OCI-LY1 (cell line): ENCODE measurements at regions not wholly inside any gene's neighbourhood (a gene's known extent, or its start where the extent isn't known, plus 50 kb on each side); places are given as distances from the start of the nearest gene placed in this dataset.

Experiments used
- H2AFZ ChIP-seq: fragments of 200-600 bp; sonication (generic), shearing (Covaris generic); 2 replicates; pipeline ENCODE4 v1.6.0; 2014; ENCODE audit warnings: antibody characterized with exemption, mild to moderate bottlenecking, low read length
- H3F3A ChIP-seq: fragments of 200-600 bp; sonication (generic), shearing (Covaris generic); 2 replicates; pipeline ENCODE4 v1.6.0; 2014; ENCODE audit warnings: mild to moderate bottlenecking, antibody characterized with exemption, low read length, moderate library complexity; ENCODE audit not compliant: insufficient read depth
- H3K27ac ChIP-seq: fragments of 200-600 bp; sonication (generic); 2 replicates; pipeline ENCODE4 v1.5.1; 2014; ENCODE audit warnings: low read length, mixed run types, mild to moderate bottlenecking, low read depth; ENCODE audit not compliant: poor library complexity, severe bottlenecking
- H3K27me3 ChIP-seq: fragments of 200-600 bp; sonication (generic); 2 replicates; pipeline ENCODE4 v1.6.0; 2014; ENCODE audit warnings: antibody characterized with exemption, mild to moderate bottlenecking, low read length, moderate library complexity; ENCODE audit not compliant: insufficient read depth
- H3K36me3 ChIP-seq: fragments of 200-600 bp; sonication (generic); 2 replicates; pipeline ENCODE4 v1.6.1; 2014; ENCODE audit warnings: mild to moderate bottlenecking, antibody characterized with exemption, low read length, moderate library complexity, mixed read lengths; ENCODE audit not compliant: insufficient read depth
- H3K4me1 ChIP-seq: fragments of 200-600 bp; sonication (generic); 2 replicates; pipeline ENCODE4 v1.5.1; 2014; ENCODE audit warnings: mild to moderate bottlenecking, low read length, moderate library complexity; ENCODE audit not compliant: insufficient read depth, severe bottlenecking
- H3K4me2 ChIP-seq: fragments of 200-600 bp; sonication (generic), shearing (Covaris generic); 2 replicates; pipeline ENCODE4 v1.6.1; 2014; ENCODE audit warnings: low read length
- H3K4me3 ChIP-seq: fragments of 200-600 bp; sonication (generic); 2 replicates; pipeline ENCODE4 v1.5.1; 2014; ENCODE audit warnings: low read length, low read depth, mild to moderate bottlenecking, mixed read lengths; ENCODE audit not compliant: poor library complexity, severe bottlenecking
- H3K79me2 ChIP-seq: fragments of 200-600 bp; shearing (Covaris generic); 2 replicates; pipeline ENCODE4 v1.6.1; 2016; ENCODE audit warnings: mixed run types, low read length, mixed read lengths; ENCODE audit not compliant: insufficient read depth
- H3K9ac ChIP-seq: fragments of 200-600 bp; sonication (generic), shearing (Covaris generic); 2 replicates; pipeline ENCODE4 v1.6.1; 2014; ENCODE audit warnings: mild to moderate bottlenecking, low read length, mixed read lengths
- H3K9me2 ChIP-seq: fragments of 200-600 bp; sonication (generic), shearing (Covaris generic); 2 replicates; pipeline ENCODE4 v1.6.1; 2014; ENCODE audit warnings: low read depth, mild to moderate bottlenecking, low read length, mixed read lengths
- H3K9me3 ChIP-seq: fragments of 200-600 bp; shearing (Covaris generic); 2 replicates; pipeline ENCODE4 v1.6.1; 2014; ENCODE audit warnings: low read length, mixed read lengths
- H4K20me1 ChIP-seq: fragments of 200-600 bp; sonication (generic), shearing (Covaris generic); 2 replicates; pipeline ENCODE4 v1.6.0; 2016; ENCODE audit warnings: mild to moderate bottlenecking, low read length; ENCODE audit not compliant: insufficient read depth
- EZH2 ChIP-seq: fragments of 200-600 bp; sonication (generic), shearing (Covaris generic); IDR thresholded peaks from 2 replicates; pipeline ENCODE4 v1.8.0; 2017; ENCODE audit warnings: borderline replicate concordance, mixed run types, mild to moderate bottlenecking, antibody characterized with exemption, low read length, moderate library complexity, mixed read lengths
- TF ChIP-seq, protein P1 (sequence below): fragments of 200-600 bp; sonication (generic), shearing (Covaris generic); IDR thresholded peaks from 2 replicates; pipeline ENCODE4 v1.5.1; 2017; ENCODE audit warnings: mild to moderate bottlenecking, antibody characterized with exemption, low read length, moderate library complexity, mixed read lengths

DNA sequence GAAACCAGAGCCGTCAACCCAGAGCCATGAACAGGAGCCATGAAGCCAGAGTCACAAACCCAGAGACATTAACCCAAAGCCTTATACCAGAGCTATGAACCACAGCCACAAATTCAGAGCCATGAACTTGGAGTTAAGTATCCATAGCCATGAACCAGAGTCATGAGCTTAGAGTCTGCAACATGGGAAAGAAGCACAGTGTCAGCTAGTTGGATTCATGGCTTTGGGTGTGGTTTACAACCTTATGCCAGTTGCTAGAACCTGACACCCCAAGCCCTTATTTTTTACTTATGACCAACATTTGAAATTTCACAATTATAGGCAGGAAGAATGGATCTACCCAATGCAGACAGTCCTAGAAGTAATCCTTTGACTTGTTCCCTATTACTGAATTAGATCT lies 128.9 kb upstream of the FAM78B start:
- Histone ChIP-seq H3K9me3 (no peaks in the 10 kb centered on the region), H3K27ac (no peak overlapping the region), H3K27me3 (no peaks in the 10 kb centered on the region), H3K4me3 (no peak overlapping the region), H4K20me1 (no peaks in the 10 kb centered on the region), H3K9ac (no peak overlapping the region), H2AFZ (no peak overlapping the region), H3K79me2 (no peaks in the 10 kb centered on the region), H3F3A (no peaks in the 10 kb centered on the region), H3K4me2 (no peak overlapping the region), H3K9me2 (no peaks in the 10 kb centered on the region), H3K36me3 (no peaks in the 10 kb centered on the region), H3K4me1 (no peaks in the 10 kb centered on the region)
- no peak for TF ChIP-seq EZH2
- TF ChIP-seq, protein P1, sequence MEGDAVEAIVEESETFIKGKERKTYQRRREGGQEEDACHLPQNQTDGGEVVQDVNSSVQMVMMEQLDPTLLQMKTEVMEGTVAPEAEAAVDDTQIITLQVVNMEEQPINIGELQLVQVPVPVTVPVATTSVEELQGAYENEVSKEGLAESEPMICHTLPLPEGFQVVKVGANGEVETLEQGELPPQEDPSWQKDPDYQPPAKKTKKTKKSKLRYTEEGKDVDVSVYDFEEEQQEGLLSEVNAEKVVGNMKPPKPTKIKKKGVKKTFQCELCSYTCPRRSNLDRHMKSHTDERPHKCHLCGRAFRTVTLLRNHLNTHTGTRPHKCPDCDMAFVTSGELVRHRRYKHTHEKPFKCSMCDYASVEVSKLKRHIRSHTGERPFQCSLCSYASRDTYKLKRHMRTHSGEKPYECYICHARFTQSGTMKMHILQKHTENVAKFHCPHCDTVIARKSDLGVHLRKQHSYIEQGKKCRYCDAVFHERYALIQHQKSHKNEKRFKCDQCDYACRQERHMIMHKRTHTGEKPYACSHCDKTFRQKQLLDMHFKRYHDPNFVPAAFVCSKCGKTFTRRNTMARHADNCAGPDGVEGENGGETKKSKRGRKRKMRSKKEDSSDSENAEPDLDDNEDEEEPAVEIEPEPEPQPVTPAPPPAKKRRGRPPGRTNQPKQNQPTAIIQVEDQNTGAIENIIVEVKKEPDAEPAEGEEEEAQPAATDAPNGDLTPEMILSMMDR = no peak

DNA sequence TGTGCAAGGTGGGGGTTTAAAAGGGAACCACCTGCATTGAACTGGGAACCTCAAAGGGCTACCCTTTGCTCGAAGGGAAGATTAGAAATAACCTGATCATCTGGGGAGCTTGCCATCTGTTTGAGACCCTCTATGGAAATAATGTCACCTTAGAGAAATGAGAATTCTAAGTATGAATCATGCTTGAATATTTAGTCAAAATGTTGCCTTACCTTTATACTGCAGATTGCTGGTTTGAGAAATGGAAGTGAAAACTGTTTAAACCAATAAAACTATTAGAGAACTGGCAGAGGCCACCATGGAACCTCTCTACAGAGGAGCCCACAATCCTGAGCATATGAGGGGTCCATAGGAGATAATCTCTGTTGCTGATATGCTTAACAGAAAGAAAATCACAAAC lies 131.2 kb upstream of the FAM78B start:
- H3K4me3 ChIP-seq = no peak overlapping the region
- no peak overlapping the region for H2AFZ ChIP-seq
- TF ChIP-seq, protein P1 = no peak
- no peak for TF ChIP-seq EZH2
- no peaks in the 10 kb centered on the region for H3K79me2 ChIP-seq
- no peaks in the 10 kb centered on the region for H3K4me1 ChIP-seq
- no peak overlapping the region for H3K4me2 ChIP-seq
- H3F3A ChIP-seq = no peaks in the 10 kb centered on the region
- no peaks in the 10 kb centered on the region for H3K9me3 ChIP-seq
- H3K9me2 ChIP-seq = no peaks in the 10 kb centered on the region
- 0 out of 2 replicates have a peak, but pooled peaks cover 3% of the 10 kb centered on the region for H3K27me3 ChIP-seq
- no peaks in the 10 kb centered on the region for H3K36me3 ChIP-seq
- no peaks in the 10 kb centered on the region for H4K20me1 ChIP-seq
- no peak overlapping the region for H3K9ac ChIP-seq
- no peak overlapping the region for H3K27ac ChIP-seq

DNA sequence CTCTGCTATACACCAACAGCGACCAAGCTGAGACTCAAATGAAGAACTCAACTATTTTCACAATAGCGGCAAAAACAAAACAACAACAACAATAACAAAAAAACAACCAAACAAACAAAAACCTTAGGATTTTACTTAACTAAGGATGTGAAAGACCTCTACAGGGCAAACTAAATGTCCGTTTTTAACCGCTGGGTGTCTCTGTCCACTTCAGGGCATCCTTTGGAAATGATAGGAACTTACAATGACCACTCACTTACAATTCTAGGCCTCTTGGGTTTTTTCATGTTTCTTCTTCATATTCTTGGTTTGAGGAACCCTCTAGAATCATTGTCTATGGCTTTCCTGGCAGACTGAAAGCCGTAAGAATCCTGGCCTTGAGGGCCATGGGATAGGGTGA lies 134.0 kb upstream of the FAM78B start:
- no peaks in the 10 kb centered on the region for H3K79me2 ChIP-seq
- H3K9me3 ChIP-seq = no peaks in the 10 kb centered on the region
- no peaks in the 10 kb centered on the region for H3K36me3 ChIP-seq
- no peak for TF ChIP-seq EZH2
- TF ChIP-seq, protein P1 = no peak
- H3K27ac ChIP-seq = no peak overlapping the region
- no peak overlapping the region for H3K4me2 ChIP-seq
- H3K9me2 ChIP-seq = no peaks in the 10 kb centered on the region
- H3K4me3 ChIP-seq = no peak overlapping the region
- H3K27me3 ChIP-seq = 0 out of 2 replicates have a peak, but pooled peaks cover 3% of the 10 kb centered on the region
- H3K4me1 ChIP-seq = no peaks in the 10 kb centered on the region
- no peak overlapping the region for H2AFZ ChIP-seq
- no peaks in the 10 kb centered on the region for H3F3A ChIP-seq
- H3K9ac ChIP-seq = no peak overlapping the region
- no peaks in the 10 kb centered on the region for H4K20me1 ChIP-seq
